Stimulated activated CD4-positive, alpha-beta T cell treated with anti-CD3 and anti-CD28 coated beads, Interleukin-1b, Interleukin-23, amount 100 ng/mL, for 48 hours (primary cell): ENCODE measurements at regions not wholly inside any gene's neighbourhood (a gene's known extent, or its start where the extent isn't known, plus 50 kb on each side); places are given as distances from the start of the nearest gene placed in this dataset.
"Not testable (repeated sequence)": the region's sequence is repeated elsewhere in the genome, so short reads cannot be mapped to it uniquely, and the experiment has no call there.

Experiments used
- DNase-seq: peaks from one replicate; pipeline ENCODE4 v3.0.0-alpha.2; 2020

- no peak for DNase-seq
Observed at GRCh38 chrX:1700757-1701156, 85.9 kb downstream of the ASMT start.

- not testable (repeated sequence) for DNase-seq
Observed at GRCh38 chrX:1701396-1701901, 86.6 kb downstream of the ASMT start.

DNA sequence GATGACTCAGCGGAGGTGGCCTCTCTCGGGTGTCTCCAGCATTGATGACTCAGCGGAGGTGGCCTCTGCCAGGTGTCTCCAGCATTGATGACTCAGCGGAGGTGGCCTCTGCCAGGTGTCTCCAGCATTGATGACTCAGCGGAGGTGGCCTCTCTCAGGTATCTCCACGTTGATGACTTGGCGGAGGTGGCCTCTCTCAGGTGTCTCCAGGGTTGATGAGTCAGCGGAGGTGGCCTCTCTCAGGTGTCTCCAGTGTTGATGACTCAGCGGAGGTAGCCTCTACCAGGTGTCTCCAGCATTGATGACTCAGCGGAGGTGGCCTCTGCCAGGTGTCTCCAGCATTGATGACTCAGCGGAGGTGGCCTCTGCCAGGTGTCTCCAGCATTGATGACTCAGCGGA is 87.3 kb downstream of the ASMT start:
- not testable (repeated sequence) for DNase-seq

- DNase-seq: peak; percentile 11
Observed at GRCh38 chrX:1702557-1702956, 87.7 kb downstream of the ASMT start.

DNA sequence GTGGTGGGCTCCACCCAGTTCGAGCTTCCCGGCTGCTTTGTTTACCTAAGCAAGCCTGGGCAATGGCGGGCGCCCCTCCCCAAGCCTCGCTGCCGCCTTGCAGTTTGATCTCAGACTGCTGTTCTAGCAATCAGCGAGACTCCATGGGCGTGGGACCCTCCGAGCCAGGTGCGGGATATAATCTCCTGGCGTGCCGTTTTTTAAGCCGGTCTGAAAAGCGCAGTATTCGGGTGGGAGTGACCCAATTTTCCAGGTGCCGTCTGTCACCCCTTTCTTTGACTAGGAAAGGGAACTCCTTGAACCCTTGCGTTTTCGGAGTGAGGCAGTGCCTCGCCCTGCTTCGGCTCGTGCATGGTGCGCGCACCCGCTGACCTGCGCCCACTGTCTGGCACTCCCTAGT is 94.4 kb downstream of the ASMT start:
- not testable (repeated sequence) for DNase-seq

GRCh38 chrX:1713296-1713695 is 98.4 kb downstream of the ASMT start:
- no peak for DNase-seq

- no peak for DNase-seq
Observed at GRCh38 chrX:1717373-1717772, 102.5 kb downstream of the ASMT start.

- DNase-seq: no peak
Observed at GRCh38 chrX:1719270-1719669, 104.4 kb downstream of the ASMT start.

GRCh38 chrX:1720836-1721235 is 106.0 kb downstream of the ASMT start:
- DNase-seq: no peak

DNA sequence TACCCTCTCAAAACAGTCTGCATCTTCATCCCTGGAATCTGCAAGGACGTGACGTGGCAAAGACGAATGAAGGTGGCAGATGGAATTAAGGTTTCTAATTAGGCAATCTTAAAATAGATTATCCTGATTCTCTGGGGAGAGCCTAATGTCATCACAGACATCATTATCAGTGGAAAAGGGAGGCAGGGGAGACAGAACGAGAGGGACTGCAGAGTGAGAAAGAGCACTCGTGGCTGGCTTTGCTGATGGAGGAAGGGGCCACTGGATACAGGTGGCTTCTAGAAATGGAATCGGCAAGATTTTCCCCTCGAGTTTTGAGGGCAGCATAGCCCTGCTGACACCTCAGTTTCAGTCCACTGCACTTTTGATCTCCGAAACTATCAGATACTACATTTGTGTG is 110.6 kb downstream of the ASMT start:
- DNase-seq: no peak

DNA sequence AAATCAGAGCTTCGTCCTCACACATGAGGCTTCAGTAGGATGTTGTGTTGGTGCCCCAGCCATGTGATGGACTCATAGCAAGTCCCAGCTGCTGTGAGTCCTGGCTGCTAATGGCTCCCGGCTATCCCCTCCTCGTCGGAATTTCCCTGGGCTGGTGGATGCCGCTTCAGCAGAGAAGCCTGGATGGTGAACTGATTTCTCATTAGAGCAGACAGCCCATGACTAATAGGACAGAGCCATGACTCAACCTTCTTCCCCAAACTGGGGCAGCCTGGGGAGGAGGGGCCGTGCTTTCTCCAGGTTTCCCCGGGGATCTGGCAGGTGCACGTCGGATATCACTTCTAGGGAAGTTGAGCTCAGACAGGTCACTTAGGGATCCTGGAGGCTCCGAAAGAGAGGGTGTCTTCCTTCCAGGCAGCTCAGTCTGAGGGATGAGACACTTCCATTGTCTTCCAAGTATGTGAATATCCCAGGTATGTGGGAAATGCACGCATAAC is 112.7 kb downstream of the ASMT start:
- no peak for DNase-seq

GRCh38 chrX:1734806-1735205 is 119.9 kb downstream of the ASMT start:
- DNase-seq: no peak

DNA sequence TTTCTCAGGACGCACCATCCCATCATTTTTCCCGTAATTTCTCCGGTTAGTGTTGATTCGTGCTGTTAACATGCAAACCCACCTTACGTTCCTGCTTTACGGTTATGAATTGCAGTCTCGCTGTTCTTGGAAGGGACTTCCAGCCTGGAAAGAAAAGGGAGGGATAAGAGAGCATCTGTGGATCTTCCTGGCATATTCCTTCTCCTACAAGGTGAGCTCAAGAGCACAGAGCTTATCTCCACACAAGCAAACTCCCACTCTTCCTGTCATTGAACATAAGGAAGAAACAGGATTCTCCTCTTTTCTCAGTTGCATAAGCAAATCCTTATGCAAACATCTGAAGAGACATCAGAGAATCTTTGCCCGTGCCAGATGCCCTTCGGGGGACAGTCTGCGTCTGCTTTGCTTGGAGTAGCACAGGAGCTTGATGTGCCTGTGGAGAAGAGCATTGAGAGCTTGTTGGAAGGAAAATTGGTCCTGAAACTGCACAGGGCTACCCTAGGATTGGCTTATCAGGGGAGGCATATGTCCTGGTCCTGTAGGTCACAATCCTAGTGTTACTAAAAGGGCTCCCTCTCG is 127.0 kb downstream of the ASMT start:
- DNase-seq: no peak

- DNase-seq: no peak
Observed at GRCh38 chrX:1743105-1743504, 128.2 kb downstream of the ASMT start.

DNA sequence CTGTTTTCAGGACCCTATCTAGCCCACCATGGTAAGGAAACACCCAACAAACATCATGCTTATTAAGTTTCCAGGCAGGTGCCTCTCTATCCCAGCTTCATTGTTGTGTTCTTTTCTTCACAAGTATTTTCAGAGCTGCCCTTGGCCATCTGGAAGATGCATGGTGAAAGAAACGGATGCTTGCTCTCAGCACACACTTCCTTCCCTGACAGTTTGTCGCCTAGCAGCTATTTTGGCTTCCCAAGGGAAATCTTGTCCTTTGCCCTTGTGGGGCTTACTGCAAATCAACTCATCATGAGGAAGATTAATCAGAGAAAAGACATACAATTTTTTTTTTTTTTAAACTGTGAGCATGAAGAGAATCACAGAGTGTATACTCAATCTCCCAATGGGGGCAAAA is 128.8 kb downstream of the ASMT start:
- DNase-seq: no peak

GRCh38 chrX:1748408-1748807 is 133.5 kb downstream of the ASMT start:
- no peak for DNase-seq

DNA sequence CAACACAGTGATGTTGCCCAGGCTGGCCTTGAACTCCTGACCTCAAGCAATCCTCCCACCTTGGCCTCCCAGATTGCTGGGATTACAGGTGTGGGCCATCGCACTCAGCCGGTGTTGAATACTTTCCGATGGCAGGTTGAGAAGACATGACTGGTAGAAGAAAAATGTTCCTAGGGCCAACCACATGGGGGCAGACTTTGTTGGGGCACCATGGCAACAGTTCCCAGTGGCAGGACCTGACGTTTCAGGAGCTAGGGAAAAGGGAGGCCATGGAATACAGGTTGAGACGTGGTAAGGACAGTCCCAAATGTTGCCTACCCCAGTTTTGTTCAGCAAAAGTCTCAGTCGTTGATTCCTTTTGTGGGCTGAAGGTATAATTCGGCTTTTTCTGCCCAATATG is 134.6 kb downstream of the ASMT start:
- DNase-seq: no peak

DNA sequence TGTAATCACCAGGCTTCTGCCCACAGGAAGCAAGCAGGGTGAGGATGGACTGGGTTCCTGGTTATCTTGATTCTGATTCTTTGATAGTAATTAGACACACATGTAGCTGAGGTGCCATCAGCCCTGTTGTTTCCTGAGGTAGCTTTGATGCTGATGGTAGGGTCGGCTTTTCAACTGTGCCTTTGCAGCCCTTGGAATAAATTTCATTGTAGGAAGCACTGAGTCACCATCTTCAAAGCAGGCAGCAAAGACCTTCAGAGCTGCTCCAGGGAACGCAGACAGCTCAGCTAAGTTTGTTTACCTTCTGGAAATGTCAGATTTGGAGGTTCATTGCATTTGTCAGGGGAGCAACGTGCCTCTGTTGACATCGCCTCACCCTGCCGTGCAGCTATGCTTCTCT is 135.4 kb downstream of the ASMT start:
- no peak for DNase-seq

- no peak for DNase-seq
Observed at GRCh38 chrX:1751781-1752180, 136.9 kb downstream of the ASMT start.

DNA sequence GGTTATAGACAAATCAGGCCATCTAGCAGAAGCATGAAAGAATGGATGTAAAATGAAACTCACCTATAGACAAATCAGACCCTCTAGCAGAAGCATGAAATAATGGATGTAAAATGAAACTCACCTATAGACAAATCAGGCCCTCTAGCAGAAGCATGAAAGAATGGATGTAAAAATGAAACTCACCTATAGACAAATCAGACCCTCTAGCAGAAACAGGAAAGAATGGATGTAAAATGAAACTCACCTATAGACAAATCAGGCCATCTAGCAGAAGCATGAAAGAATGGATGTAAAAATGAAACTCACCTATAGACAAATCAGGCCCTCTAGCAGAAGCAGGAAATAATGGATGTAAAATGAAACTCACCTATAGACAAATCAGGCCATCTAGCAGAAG is 137.9 kb downstream of the ASMT start:
- DNase-seq: not testable (repeated sequence)

DNA sequence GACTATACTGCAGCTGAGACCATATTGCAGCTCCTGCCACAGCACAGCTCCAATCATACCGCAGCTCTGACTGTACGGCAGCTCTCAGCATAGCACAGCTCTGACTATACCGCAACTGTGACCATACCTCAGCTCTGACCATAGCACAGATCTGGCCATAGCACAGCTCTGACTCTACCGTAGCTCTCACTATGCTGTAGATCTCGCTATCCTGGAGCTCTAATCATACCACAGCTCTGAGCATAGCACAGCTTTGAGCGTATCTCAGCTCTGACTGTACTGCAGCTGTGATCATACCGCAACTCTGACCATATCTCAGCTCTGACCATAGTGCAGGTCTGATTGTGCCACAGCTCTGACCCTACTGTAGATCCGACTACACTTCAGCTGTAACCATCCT is 139.2 kb downstream of the ASMT start:
- DNase-seq: no peak

DNA sequence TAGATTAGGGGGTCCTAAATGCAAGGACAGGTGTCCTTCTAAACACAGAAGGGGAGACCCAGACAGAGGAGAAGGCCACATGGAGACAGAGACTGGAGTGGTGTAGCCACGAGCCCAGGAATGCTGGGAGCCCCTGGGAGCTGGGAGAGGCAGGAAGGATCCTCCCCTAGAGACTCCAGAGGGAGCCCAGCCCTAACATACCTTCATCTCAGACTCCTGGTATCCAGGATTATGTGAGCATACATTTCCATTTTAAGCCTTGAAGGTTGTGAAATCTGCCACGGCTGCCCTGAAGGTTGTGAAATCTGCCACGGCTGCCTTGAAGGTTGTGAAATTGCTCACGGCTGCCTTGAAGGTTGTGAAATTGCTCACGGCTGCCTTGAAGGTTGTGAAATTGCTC is 148.4 kb downstream of the ASMT start:
- no peak for DNase-seq

DNA sequence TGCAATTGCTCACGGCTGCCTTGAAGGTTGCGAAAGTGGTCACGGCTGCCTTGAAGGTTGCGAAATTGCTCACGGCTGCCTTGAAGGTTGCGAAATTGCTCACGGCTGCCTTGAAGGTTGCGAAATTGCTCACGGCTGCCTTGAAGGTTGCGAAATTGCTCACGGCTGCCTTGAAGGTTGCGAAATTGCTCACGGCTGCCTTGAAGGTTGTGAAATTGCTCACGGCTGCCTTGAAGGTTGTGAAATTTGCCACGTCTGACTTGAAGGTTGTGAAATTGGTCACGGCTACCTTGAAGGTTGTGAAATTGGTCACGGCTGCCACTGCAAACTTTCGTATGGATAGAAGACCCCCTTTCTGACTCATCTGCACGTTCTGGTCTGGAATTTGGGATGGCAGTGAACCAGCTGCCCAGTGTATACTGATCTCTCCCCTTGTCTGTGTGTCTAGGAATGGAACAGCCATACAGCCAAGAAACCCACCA is 150.1 kb downstream of the ASMT start:
- peak; percentile 38 for DNase-seq

DNA sequence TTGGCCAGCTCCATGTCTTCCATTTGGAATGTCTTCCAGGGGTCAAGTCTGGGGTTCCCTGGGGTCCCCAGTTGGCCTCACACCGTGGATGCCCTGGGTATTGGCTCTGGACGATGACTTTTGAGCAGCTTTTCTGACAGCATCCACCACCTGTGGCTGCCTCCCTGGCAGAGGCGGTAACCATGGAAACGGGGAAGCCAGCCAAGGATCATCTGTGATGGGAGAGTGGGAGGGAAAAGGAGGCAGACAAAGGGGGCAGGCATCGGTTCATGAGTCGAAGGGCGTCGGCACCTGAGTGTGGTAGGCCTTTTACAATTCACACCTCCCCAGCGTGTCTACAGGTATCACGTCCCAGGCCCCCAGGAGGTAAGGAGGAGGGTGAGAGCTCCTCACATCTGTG is 152.2 kb downstream of the ASMT start:
- no peak for DNase-seq

GRCh38 chrX:1778817-1779216 is 164.0 kb downstream of the ASMT start:
- no peak for DNase-seq
